Pulmonary artery endothelial cell (primary cell): ENCODE measurements at regions not wholly inside any gene's neighbourhood (a gene's known extent, or its start where the extent isn't known, plus 50 kb on each side); places are given as distances from the start of the nearest gene placed in this dataset.
A peak's percentile ranks its signal among the peaks of the same experiment; 100 is the strongest.

Source experiments
- DNase-seq: peaks from one replicate; pipeline ENCODE4 v3.0.0-alpha.2; 2011; ENCODE audit warnings: low read depth, low spot score

DNA sequence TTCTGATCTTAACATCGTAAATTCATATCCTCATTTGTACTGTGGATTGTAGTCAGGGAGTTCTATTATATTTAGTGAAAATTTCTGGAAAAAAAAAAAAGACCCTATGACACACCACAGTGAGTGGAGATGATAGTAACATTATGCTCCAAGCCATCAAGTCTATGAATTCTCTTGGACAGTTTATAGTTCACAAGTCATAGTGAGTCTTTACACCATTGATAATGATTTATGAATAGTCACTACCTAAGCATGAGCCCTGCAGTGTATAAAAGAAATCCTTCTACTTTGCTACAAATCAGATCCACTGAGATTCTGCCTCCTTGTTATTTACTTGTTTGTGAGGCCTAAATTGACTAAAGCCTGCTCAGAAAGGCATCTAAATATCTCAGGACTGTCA is 772.2 kb upstream of the NOVA1 start:
- no peak for DNase-seq

DNA sequence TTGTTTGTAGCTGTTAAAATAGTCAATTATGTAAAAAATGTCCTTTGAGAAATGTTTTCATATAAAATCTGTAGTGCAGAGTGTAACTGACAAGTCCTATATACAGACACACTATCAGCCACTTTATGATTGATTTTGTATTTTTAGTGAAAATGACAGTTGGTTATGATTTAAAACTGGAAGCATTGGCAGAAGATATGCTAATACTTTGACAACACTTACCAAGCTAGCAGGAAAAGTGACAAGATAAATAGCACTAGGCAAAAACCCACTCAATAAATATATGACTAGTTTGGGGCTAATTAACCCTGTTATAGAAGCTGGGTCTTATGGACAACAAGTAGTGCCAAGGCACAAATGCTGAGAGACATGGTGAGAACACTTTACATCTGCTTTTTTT is 772.9 kb upstream of the NOVA1 start:
- DNase-seq = no peak

DNA sequence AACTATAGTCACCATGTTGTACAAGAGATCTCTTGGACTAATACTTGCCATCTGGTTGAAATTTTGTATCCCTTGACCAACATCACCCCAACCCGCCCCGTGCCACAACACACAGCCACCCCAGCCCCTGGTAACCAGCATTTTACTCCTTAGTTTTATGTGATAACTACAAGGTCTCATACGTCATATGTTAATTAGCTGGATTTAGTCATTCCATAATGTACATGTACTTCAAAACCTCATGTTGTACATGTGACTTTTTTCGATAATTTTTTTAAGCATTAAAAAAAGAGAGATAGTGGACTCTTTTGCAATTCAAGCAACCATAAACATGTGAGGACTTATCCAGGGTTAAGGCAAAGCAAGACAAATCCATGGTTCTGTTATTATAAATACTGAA is 773.4 kb upstream of the NOVA1 start:
- DNase-seq = no peak

DNA sequence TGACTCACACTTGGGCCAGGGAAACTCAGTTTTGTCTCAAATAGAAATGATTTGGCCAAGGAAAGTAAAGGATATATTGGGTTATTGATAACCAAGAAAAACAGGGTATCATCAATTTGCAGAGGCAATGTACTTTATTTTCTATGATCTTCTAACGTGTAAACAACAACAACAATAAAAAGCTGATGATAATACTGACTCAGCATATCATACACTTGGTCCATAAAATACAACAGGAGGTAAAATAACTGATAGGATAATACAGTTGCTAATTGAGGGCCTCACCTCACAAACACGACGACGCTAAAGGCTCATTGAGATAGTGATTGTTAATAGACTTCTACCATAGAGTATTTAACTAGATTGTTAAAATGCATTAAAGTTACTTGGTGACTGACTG is 774.0 kb upstream of the NOVA1 start:
- DNase-seq = no peak

DNA sequence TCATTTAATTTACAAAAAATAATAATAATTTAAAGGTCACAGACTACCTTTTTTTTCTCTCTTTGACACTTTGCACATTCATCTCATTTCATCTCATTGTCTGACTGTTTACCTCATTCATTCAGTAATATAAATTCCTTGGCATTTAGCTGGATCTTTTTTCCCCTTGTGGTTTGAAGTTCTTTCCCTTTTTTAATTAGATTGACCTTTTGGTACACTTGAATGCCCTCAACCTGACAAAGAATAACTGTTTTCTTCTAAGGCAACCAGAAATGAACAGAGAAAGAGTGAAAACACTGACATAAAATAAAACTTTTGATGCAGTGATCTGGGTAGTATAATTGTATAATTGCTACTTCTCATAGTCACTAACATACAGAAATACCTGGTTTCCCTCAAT is 774.9 kb upstream of the NOVA1 start:
- DNase-seq = no peak

DNA sequence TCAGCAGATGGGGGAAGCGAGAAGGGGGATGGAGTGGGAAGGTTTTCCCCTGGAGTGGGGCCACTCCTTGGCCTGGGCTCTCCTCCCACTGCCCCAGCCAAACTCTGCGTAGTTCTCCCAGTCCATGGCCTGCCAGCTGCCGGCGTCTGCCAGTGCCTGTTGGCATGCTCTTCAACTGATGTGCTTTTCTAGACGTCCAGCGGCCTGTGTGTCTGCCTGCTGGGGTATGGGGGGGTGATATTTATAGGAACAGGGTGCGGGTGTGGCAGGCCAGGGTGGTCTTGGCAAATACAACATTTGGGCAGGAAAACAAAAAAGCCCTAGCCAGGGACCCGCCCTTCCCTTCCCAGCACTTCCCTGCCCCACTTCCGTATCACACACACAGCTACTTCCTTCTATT is 786.3 kb upstream of the NOVA1 start:
- no peak for DNase-seq

DNA sequence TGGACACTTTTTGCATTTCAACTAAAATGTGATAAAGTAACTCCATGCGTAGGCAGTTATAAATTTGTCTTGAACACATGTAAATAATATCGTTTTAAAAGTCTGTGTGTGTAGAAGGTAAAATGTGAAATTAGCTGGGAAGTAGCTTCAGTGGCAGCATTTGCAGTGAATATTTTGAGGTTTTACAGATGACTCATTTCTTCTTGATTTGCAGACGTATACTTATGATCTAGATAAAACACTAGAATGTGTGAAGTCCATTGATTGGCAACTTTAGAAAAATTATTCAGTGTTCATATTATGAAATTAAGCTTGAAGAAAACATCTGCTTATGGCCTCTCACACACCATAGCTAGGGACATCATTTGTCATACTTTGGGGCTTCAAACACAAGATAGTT is 788.6 kb upstream of the NOVA1 start:
- no peak for DNase-seq

DNA sequence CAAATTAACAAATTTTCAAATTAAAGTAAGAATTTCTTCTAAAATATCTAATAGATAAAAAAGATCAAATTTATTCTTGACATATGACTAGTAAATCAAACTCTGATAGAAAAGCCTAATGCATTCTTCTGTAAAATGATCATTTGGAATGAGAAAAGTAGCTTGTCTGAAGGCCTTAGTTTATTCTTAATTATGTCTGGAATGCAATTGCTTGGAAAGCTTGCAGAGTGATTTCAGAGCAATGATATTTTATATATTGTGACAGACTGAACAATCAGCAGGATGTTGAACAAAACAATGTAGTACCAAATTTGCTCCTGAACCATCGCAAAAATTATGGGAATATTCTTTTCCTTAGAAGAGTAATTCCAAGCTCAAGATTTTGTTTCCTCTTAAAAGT is 789.6 kb upstream of the NOVA1 start:
- DNase-seq = no peak

DNA sequence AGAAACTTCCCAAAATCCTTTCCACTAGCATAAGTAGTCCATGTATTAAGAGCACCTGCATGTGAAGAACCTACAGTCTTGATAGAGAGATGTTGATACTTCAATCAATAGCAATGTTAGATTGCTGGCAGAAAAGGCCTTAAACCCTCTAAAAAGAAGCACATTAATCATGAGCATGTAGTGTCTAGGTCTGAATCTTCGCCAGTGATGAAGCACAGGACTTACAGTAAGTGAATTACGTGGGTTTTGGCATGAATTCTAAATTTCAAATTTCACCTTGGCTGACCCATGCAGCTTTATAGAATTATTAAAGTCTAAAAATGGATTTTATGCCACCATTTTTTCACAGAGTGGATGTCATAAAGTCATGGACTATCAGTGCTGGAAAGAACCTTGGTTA is 791.6 kb upstream of the NOVA1 start:
- DNase-seq = no peak

DNA sequence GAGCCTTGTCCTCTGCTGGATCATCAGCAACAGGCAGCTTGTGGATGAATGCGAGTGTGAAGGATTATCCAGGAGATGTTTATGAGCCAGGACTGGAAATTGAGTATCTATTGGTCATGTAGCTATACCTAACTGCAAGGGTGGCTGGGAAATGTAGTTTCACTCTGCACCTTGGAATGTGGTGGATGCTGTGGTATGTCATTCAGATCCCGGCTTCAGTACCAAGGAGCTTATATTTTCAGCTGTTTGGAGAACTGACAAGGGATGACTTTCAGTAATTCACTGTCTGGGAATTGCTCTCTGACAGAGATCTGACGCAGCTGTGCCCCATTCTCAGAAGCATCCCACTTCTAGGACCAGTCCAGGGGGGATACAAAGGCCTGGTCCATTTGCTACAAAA is 792.3 kb upstream of the NOVA1 start:
- no peak for DNase-seq

DNA sequence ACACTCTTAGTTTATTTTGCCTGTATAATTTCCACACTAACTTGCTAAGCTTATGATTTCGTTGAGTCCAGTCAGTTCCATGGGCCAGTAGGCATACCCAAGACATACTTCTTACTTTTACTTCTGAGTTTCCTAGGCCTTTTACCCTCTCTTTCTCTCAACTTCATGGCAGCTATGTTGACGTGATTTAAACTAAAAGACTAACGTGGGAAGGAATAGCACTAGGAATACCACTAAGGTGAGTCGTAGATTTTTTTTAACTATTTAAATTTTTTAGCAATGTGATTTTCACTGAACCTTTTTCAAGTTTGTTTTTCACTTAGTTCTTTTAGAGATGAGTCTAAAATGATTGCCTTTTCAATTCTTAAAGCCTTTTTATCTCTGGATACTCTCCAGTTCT is 793.5 kb upstream of the NOVA1 start:
- no peak for DNase-seq

DNA sequence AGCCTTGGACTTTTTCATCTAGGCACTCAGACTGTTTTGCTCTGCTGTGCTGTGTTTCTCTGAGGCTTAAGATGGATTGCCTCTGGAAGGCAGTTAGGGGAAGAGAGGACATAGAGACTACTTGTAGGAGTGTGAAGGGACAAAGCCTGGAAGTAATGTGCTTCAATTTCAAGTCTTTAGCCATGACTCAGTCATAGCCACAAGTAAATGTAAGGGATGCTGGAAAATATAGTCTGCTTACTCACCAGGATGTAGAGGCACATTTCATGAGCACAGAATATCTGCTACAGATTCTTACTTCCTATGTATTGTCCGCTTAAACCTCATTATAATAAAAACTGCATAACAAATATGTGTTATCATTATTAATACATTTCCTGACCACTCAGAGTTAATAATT is 794.3 kb upstream of the NOVA1 start:
- DNase-seq = peak; percentile 13

DNA sequence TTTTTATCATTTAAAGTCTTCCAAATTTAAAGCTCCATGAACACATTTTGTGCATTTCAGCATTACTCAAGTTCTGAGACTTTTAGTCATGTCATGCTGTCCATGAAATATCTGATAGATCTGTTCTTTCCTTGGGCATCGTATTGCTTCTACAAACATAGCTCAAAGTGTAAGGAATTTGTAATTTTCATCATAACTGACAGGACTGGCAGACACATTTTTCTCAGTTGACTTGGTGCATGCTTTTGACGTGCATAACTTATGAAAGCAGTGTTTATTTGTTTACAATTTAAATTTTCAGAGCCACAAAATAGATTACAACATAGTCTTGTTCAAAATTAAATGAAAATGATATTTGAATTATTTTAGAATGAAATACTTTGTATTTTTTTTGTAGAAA is 812.1 kb upstream of the NOVA1 start:
- no peak for DNase-seq

DNA sequence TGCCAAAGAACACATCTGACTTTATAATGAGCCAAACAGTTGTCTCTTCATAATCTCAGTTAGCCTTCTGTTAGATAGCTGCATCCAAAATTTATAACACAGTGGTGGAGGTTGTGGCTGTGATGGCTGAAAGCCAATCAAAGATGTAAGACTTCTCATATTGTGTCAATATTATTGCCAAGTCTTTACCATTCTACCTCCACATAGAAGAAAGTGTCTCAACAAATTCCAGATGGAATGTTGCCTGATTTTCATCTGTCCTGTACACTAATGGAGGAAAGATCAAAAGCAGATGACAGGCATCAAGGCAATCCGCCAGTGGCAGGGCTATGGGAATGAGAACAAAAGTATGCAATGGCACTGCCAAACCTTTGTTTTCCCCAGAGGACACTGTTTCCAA is 813.1 kb upstream of the NOVA1 start:
- DNase-seq = no peak

DNA sequence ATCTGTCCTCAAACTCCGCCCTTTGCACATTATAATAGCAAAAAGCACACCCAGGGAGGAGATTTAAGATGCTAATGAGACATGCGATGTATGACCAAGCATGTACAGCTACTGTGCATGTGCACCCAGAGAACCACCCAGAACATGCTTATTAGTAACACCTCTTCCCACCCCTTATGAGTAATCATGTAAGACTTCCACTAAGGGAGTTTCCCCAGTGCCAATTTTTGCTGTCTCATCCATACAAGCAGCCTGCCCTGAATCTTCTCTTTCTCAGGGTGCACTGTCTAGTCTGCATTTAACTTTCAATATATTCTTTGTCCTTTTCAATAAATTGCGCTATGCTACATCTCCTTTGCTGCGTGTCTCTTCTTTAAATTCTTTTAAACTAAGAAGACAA is 830.0 kb upstream of the NOVA1 start:
- no peak for DNase-seq

DNA sequence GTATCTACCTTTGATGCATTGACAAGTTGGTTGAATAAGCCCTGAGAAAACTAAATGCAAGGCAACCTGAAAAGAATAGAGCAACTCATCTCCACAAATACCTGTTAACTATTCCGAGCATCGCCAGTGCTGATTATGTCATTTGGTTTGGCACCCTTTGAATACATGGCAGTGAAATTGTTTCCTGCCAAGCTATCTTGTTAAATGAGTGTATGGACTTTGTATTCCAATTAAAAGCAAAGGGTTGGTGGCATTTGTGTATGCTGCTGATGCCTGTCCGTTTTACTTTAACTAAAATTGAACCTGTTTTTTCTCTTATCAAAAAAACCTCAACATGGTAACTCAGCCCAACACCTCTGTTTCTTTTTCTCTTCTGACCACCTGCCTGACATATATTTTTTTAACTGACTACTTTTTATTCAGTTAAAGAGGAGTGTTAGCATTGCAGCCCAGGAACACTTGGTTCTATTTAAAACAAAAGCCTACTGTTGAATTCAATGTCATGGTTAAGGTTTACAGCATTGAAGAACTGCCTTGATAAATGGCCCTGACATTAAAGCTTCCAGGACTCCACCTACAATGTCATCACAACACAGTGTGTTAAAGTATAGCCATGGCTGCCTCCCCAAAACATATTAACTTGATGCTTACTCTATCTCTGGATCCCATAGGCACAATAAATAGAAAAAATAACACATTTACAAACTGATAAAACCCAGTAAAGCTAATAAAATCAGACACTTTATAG is 838.3 kb upstream of the NOVA1 start:
- no peak for DNase-seq

DNA sequence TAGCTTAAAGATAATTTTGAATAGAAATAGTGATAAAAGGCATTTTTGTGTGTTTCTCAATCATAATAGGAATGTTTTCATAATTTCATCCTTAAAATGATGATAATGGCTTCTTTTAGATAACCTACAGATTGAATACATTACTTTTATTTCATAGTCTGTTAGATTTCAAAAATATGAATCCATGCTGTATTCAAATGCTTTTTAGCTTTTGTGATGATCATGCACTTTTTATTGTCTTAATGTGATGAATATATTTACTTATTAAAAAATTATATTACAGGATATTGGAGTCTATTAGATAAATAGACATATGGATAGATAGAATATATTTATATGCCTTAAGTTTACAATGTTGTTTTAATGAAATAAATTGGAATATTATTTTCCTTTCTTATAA is 886.8 kb upstream of the NOVA1 start:
- DNase-seq = no peak

DNA sequence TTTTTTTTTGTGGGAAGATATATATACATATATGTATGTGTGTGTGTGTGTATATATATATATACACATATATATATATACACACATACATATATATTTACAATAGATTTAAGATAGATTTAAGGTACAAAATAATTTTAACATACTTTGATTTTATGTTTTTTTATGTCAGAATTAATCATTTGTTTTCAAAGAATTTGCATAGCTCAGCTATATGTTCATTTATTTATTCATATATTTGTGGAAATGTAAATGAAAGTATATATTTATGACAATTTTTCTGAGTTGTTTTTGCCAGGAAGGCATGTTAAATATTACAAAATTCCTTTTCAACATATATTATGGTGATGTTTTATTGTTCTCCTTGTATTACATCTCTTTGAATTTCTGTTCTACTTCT is 887.4 kb upstream of the NOVA1 start:
- DNase-seq = no peak

DNA sequence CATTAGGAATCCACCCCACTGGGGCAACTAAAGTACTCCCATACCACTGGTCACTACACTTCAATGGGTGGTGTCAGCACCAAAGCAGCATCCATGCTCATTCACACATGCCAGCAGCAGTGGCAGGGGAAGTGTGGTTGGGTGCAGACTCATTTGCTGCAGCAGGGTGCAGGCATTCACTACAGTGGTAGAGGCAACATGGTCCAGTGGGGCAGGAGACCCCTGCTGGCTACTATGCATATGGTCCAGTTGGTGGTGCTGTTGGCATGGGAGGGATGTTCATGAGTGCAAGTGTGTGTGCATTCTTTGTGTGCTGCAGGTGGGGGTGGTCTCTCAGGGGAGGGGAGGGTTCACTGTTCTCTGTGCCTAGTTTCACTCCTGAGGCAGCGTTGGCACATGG is 908.4 kb upstream of the NOVA1 start:
- DNase-seq = no peak

DNA sequence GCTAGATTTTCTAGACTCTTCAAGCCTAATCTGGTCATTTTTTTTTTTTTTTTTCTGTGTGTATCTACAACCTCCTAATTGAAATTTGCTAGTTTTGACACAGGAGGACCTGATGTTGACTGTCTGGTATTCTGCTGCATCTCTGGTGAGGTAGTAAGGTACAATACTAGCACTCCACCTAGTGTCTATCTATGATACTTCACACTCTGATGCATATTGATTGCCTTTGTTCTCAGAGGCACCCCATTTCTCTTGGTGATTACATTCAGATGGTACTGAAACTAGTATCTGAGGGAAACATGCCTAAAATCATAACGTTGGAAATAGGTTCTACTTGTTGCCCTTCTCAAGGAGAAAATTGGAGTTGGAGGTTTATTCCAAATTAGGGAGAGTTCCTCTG is 930.5 kb upstream of the NOVA1 start:
- no peak for DNase-seq

DNA sequence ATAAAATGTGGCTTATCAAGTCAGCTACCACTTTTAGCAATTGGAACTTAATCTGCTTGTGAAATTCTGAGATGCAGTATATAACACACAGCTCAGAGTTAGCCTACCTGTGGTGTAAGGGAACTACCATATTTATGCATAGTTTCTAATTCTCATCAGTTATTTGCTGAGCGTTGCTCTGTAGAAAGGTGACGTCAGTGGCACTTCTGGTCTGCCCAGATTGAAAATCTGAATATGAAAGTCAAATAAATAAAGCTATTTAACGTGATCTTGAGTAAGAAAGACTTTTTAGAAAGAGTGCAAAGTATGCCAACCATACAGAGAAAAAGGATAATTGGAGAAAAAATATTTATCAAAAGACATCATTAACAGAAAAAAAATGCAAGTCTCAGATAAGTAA is 938.9 kb upstream of the NOVA1 start:
- DNase-seq = no peak

DNA sequence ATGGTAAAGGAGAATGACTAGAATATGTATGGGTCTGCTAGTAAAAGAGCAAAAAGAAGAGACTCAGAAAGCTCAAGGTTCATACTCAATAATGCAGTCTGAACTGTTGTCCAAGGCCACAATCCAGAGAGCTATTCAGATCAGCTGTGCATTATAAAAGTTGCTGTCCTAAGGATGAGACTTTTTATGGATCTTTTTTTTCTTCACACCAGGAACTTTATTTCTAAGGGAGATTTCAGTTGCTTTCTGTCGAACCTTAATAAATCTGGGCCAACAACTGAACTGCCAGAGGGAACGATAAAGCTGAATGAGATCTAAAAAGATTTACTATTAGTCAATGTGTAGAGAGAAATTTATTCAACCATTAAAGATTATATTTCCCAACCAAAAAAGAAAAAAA is 948.3 kb upstream of the NOVA1 start:
- DNase-seq = no peak

DNA sequence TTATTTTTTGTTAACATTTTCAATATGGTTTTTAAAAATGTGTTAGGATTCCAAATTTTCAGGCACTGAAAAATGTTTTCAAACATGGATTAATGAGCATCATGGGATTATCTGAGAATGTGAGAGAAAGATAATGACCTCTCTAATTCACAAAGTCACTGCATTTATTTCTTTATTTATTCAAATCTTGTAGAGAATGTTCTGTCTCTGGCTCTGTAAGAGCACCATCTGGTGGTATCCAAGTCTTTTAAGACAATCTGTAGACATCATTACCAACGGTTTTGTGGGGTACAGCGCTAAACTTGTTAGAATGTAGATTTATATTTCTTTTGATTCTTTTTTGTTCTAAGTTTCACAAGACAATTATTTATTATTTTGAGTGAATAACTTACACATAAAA is 956.0 kb upstream of the NOVA1 start:
- DNase-seq = no peak

DNA sequence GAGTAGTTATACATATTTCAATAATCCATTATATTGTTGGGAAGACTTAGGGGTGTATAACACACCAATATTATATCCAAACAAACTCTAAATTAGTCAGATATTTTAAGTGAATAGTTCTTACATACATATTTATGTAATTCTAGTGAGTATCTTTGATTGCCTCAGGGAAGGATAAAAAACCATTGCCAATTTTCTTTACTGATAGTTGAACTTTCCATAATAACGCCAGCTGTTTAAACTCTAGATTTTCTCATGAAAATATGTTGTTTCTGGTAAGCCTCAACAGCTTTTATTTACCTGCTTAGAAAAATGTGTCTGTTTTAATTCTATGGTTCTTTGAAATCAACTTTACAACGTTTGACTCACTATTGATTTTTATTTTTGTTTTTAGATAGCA is 959.6 kb upstream of the NOVA1 start:
- no peak for DNase-seq
